ENCODE measurements at regions not wholly inside any gene's neighbourhood (a gene's known extent, or its start where the extent isn't known, plus 50 kb on each side); places are given as distances from the start of the nearest gene placed in this dataset.
"Not testable (repeated sequence)": the region's sequence is repeated elsewhere in the genome, so short reads cannot be mapped to it uniquely, and the experiment has no call there.

DNA sequence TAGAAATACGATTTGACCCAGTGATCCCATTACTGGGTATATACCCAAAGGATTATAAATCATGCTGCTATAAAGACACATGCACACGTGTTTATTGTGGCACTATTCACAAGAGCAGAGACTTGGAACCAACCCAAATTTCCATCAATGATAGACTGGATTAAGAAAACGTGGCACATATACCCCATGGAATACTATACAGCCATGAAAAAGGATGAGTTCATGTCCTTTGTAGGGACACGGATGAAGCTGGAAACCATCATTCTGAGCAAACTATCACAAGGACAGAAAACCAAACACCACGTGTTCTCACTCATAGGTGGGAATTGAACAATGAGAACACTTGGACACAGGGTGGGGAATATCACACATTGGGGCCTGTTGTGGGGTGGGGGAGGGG is 1665.6 kb downstream of the PCDH9 start:
- not testable (repeated sequence) for TF ChIP-seq EZH2 (IDR thresholded peaks at IDR 0.05); POLR2A (IDR thresholded peaks at IDR 0.05; ENCODE audit: borderline replicate concordance, extremely low read depth, insufficient read depth, insufficient read length); SP1 (IDR thresholded peaks at IDR 0.05; ENCODE audit: low read depth); ZNF274 (IDR thresholded peaks at IDR 0.05; ENCODE audit: low read depth, low read length)
- TF ChIP-seq, protein P1, sequence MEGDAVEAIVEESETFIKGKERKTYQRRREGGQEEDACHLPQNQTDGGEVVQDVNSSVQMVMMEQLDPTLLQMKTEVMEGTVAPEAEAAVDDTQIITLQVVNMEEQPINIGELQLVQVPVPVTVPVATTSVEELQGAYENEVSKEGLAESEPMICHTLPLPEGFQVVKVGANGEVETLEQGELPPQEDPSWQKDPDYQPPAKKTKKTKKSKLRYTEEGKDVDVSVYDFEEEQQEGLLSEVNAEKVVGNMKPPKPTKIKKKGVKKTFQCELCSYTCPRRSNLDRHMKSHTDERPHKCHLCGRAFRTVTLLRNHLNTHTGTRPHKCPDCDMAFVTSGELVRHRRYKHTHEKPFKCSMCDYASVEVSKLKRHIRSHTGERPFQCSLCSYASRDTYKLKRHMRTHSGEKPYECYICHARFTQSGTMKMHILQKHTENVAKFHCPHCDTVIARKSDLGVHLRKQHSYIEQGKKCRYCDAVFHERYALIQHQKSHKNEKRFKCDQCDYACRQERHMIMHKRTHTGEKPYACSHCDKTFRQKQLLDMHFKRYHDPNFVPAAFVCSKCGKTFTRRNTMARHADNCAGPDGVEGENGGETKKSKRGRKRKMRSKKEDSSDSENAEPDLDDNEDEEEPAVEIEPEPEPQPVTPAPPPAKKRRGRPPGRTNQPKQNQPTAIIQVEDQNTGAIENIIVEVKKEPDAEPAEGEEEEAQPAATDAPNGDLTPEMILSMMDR (IDR thresholded peaks at IDR 0.05 in 2 of 3, conservative IDR thresholded peaks at IDR 0.05 in 1 of 3; ENCODE audit: borderline replicate concordance in 1 of 3, insufficient read depth in 1 of 3, low read depth in 2 of 3, low read length in 2 of 3): not testable (repeated sequence)
- TF ChIP-seq, protein P2, sequence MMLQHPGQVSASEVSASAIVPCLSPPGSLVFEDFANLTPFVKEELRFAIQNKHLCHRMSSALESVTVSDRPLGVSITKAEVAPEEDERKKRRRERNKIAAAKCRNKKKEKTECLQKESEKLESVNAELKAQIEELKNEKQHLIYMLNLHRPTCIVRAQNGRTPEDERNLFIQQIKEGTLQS (IDR thresholded peaks at IDR 0.05): not testable (repeated sequence)

Measured in HCT116 (cell line).